HL-60 (cell line): ENCODE measurements at regions not wholly inside any gene's neighbourhood (a gene's known extent, or its start where the extent isn't known, plus 50 kb on each side); places are given as distances from the start of the nearest gene placed in this dataset.

ENCODE experiments used
- GABPA ChIP-seq: IDR thresholded peaks from 2 replicates; pipeline ENCODE4 v1.6.1; 2012; ENCODE audit warnings: low read depth
- POLR2AphosphoS5 ChIP-seq: IDR thresholded peaks from 2 replicates; pipeline ENCODE4 v1.6.1; 2012; ENCODE audit warnings: low read depth
- SPI1 ChIP-seq: IDR thresholded peaks from 2 replicates; pipeline ENCODE4 v1.6.1; 2012; ENCODE audit warnings: low read depth, mild to moderate bottlenecking, borderline replicate concordance
- TF ChIP-seq, protein P1 (sequence below): IDR thresholded peaks from one replicate; pipeline ENCODE4 v1.5.1; 2011; ENCODE audit warnings: low read length, control low read depth, inconsistent platforms; ENCODE audit not compliant: insufficient read depth
- TF ChIP-seq, protein P2 (sequence below): IDR thresholded peaks from 2 replicates; pipeline ENCODE4 v1.6.1; 2012; ENCODE audit warnings: low read depth; ENCODE audit not compliant: insufficient replicate concordance

DNA sequence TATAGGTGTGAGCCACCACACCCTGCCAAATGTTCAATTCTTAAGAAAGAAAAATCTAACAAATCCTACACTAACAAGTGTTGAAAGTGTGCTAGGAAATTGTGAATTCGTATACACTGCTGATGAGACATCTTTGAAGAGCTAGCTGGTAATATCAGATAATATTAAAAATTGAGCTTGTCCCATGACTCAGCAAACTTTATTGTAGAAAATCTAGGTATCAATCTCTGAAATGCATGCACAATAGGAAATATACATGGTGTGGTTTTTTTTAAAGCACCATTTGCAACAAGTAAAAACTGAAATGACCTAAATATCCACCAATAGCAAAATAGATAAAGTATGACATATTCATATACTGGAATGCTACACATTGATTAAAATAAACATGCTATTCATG is 110.1 kb upstream of the NXT1 start:
- TF ChIP-seq, protein P1, sequence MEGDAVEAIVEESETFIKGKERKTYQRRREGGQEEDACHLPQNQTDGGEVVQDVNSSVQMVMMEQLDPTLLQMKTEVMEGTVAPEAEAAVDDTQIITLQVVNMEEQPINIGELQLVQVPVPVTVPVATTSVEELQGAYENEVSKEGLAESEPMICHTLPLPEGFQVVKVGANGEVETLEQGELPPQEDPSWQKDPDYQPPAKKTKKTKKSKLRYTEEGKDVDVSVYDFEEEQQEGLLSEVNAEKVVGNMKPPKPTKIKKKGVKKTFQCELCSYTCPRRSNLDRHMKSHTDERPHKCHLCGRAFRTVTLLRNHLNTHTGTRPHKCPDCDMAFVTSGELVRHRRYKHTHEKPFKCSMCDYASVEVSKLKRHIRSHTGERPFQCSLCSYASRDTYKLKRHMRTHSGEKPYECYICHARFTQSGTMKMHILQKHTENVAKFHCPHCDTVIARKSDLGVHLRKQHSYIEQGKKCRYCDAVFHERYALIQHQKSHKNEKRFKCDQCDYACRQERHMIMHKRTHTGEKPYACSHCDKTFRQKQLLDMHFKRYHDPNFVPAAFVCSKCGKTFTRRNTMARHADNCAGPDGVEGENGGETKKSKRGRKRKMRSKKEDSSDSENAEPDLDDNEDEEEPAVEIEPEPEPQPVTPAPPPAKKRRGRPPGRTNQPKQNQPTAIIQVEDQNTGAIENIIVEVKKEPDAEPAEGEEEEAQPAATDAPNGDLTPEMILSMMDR: no peak
- TF ChIP-seq POLR2AphosphoS5 (no peak), GABPA (no peak), SPI1 (no peak)
- TF ChIP-seq, protein P2, sequence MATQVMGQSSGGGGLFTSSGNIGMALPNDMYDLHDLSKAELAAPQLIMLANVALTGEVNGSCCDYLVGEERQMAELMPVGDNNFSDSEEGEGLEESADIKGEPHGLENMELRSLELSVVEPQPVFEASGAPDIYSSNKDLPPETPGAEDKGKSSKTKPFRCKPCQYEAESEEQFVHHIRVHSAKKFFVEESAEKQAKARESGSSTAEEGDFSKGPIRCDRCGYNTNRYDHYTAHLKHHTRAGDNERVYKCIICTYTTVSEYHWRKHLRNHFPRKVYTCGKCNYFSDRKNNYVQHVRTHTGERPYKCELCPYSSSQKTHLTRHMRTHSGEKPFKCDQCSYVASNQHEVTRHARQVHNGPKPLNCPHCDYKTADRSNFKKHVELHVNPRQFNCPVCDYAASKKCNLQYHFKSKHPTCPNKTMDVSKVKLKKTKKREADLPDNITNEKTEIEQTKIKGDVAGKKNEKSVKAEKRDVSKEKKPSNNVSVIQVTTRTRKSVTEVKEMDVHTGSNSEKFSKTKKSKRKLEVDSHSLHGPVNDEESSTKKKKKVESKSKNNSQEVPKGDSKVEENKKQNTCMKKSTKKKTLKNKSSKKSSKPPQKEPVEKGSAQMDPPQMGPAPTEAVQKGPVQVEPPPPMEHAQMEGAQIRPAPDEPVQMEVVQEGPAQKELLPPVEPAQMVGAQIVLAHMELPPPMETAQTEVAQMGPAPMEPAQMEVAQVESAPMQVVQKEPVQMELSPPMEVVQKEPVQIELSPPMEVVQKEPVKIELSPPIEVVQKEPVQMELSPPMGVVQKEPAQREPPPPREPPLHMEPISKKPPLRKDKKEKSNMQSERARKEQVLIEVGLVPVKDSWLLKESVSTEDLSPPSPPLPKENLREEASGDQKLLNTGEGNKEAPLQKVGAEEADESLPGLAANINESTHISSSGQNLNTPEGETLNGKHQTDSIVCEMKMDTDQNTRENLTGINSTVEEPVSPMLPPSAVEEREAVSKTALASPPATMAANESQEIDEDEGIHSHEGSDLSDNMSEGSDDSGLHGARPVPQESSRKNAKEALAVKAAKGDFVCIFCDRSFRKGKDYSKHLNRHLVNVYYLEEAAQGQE: no peak
